NCI-H1105 treated with DMSO at 0.1 percent for 48 hours (cell line): ENCODE measurements at regions not wholly inside any gene's neighbourhood (a gene's known extent, or its start where the extent isn't known, plus 50 kb on each side); places are given as distances from the start of the nearest gene placed in this dataset.

Source experiments
- DNase-seq: peaks from one replicate; lab custom pipeline; 2025; lab: John Stamatoyannopoulos, UW

DNA sequence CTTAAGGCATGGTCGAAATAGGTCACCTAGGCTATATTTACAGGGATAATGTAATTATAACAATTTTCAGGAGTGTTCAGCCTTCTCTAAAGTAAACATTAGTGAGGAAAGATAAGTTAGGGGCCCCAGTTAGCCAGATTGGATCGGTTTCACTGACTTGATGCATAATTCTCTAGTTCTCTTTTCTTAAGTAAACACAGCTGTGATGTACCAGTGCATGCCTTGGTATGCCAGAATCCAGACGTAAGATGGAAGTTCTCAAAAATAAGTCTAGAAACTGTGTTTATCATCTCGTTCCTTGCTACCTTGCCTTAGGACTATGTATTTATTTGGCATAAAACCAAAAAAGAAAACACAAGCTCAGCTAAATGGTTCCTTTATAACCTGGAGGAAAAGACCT, 442.2 kb upstream of the CLINT1 start:
- DNase-seq, result no peak

DNA sequence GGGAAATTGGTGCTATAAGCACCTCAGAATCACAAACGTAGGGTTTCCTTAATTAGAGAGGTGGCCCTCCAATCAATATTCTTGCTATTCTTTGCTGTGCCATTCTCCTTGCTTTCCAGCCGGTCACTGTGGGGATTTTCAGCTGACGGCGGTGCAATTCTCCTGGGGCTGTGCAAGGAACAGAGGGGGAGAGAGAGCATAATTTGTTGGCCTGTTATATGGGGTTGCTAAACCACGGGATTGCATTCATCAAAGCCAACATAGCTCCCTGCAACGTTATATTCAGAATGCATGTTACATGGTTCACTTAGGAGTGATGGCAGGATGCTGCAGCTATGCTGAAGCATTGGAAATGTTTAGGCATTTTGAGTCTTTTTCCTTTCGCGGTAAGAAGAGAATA, 441.3 kb upstream of the CLINT1 start:
- no peak for DNase-seq

DNA sequence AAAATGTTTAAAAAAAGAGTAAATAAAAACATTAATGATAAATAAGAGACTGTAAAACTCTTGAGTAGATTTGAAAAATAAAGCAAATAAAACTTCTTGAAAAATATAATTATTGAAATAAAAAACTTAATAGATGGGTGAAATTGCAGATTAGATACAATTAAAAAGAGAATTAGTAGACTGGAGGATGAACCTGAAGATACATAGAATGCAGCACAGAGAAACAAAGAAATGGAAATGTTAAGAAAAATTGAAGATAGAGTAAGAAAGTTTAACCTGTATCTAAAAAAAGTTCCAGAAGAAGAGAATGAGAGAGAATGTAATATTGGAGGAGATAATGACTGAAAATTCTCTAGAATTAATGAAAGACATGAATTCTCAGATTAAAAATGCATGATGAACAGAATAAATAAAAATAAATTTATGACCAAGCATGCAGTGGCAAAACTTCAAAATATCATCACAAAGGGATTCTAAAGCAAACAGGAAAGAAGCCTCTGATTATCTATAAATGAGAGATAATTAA, 438.1 kb upstream of the CLINT1 start:
- DNase-seq, result no peak

DNA sequence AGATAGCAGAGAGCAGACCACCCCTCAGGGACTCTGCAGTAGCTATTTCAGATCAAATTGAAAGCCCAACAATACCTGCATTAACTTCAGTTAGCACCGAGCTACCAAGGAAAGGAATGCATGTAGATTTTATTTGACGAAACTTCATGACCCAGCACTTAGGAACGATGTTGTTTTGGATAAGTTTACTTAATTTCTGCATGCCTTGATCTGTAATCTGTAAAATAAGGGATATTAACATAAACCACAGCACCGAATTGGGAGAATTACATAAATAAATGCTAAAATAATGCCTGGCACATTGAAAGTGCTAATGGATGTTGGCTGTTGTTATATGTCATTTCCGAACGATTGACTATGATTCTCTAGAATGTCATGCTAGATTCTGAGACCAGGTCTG, 435.8 kb upstream of the CLINT1 start:
- no peak for DNase-seq

DNA sequence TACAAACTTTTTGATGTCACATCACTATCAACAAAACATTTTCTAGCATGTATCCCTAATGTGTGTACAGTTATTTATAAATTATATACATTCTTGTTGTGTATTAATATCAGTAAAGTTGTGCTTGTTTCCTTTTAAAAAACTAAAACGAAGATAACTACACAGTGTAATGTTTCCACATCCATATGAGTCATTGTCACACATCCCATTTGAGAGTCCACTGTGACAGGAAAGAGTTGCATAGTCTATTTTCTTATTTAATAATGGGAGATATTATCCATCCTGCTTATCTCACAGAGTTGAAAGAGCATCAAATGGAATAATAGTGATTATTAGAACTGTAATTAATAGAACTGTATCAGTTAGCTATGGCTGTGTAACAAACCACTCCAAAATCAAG, 434.0 kb upstream of the CLINT1 start:
- DNase-seq, result no peak

DNA sequence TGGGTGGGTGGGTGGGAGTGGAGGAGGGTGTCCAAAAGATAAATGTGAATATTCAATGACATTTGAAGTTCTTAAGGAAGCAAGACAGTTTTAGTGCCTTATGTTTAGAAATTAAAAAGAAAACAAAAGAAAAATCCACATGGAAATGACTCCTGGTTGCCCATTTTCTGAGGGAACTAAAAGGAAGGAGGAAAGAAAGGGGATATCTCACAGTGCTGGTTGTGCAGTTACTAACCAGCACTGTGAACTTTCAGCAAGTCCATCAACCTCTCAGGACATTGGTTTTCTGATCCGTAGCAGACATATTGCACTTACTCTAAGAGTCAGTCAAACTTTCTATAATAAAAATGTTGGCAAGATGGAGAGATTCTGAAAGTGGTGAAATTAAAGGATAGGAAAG, 431.0 kb upstream of the CLINT1 start:
- no peak for DNase-seq

DNA sequence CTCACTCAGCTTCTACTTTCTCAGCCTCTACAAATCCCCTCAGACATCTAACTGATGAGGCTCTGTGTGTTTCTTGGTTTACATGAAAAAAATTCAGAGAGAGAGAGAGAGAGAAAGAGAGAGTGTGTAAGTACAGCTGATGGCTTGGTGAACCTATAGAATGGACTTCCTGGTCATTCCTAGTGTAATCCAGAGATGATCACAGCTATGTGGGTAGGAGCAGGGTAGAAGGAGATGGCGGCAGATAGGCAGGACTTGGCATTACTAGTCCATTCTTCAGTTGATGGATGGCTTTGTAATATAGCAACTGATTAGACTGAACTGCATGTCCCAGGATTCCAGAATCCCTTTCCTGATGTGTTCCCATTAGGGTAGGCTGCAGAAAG, 429.3 kb upstream of the CLINT1 start:
- DNase-seq, result no peak

DNA sequence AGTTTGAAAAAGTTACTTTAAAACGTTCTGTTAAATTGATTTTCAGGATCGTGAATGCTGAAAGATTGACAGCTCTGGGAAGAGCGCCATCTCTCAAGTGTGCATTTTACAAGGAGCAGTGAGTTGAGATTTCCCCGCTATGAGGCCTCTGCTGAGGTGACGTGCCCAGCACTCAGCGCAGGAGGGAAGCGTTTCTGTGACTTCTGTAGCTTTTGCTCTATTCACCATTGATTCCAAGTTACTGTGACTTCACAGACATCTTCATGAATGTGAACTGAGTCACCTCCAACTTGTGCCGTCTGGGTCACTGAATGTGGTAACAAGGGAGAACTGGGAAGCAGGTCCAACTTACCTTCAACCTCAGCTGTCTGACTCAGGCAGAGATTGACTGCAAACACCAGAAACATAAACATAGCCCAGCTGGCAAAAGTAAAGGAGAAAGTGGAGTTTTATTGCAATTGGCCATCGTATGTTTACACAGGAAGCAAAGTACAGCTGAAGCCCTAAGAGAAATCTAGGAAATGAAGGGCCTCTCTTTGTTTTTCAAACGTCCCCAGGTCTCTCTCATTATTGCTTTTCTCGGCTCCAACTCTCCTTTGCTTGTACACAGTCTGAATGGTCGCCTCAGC, 428.8 kb upstream of the CLINT1 start:
- peak; percentile 6 for DNase-seq

DNA sequence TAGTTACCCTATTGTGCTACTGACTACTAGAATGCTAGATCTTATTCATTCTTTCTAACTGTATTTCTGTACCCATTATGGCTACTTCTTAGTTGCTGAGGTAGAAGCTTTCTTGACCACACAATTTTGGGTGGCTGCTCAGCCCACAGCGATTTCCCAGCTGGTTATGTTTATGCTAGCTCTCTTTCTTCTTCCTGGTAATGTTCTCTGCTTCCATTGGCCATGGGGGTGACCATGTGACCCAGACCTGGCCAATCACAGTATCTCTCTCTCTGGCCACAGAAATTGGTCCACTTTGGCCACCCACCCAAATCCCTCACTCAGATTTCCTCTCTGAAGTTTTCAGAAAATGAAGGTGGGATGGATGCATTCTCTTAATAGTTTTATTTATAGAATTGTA, 427.9 kb upstream of the CLINT1 start:
- DNase-seq, result no peak

DNA sequence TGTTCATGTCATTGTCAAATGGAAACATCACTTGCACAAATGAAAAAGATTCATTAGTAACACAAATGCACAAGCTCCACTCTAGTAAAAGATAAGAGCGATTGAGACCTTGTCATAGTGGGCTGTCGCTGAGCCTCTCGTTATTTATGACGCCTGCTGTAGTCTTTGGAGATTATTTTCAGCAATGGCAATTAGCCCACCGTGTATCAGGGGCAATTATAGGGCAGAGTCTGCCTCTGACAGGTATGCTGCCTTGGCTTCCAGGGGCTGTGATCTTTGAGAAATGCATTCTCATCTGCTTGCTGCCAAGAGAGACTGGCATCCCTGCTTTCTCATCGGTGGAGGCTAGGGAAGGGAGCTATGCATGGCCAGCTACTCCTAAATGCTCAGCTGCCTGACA, 426.8 kb upstream of the CLINT1 start:
- DNase-seq, result peak; percentile 72

DNA sequence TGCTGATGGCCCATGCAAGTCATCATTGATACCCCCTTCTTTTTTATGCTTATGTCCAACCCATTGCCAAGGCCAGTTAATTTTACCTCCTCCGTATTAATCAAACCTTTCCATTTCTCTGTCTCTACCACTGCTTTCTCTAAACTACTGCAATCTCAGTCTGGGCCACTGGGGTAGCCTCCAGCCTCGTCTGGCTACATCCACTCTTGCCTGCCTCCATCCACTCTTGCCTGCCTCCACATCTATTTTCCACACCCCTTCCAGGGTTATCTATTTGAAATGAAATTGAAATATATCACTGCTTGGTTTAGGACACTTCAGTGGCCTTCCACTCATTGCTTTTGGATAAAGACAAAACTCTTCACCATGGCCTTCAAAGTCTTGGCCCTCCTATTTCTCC, 425.3 kb upstream of the CLINT1 start:
- no peak for DNase-seq

DNA sequence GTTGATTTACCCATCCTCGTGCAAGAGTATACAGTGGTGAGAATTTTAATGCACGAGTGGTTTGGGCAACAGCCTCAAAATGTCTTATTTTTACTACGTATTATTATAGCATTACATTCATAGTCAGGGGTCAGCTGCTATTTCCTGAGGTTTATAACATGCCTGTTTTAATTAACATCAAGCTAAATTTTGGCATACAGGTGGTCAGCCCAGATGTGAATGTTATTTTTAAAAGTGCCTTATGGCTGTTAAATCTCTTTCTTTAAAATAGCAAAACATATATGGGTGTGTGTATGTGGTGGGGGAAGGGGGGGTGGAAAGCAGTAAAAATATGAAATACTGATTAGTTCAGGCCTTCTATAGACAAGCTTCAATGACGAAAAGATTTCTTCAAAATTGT, 424.5 kb upstream of the CLINT1 start:
- no peak for DNase-seq

DNA sequence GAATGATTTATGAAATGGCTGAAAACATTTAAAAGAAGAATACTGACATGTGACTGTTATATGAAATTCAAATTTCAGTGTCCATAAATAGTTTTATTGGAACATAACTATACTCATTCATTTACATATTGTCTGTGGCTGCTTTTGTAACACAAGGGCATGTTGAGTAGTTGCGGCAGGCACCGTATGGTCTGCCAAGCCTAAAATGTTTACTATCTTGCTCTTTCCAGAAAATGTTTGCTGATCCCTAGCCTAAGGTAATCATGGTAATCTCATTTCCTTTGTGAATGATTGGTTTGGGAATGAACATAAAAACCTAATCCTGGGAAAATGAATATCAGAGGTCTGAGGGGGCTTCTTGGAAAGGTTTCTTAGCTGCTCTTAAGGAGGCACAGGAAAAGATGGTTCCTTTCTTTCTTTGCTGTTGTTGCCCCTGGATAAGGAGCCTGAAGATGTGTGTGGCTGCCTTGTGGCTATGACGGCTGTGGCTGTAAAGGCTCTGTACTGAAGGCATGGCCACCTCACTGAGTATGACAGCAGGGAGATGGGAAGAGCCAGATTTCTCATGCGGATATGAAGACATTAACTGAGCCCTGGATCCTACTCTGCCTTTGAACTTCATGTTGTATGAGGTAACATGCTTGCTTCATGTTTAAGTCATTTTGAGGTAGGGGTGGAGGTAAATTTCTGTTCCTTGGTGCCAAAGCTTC, 419.4 kb upstream of the CLINT1 start:
- no peak for DNase-seq

DNA sequence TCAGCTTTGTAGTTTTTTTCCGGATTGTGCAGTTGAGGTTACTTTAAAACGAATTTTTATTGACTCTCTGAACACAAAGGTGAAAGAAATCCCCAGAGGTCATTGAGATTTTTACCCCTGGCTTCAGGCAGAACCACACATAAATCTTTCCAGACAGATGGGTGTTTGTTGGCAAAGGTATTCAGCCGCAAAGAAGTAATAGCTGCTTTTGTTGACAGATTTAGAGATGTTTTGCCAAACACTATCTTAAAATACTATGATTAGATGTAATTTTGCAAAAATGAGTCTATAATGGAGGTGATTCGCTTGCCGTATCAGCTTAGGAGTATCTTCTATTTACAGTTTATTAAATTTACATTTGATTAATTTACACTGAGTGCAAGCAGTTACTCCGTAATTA, 418.3 kb upstream of the CLINT1 start:
- DNase-seq, result peak; percentile 68

DNA sequence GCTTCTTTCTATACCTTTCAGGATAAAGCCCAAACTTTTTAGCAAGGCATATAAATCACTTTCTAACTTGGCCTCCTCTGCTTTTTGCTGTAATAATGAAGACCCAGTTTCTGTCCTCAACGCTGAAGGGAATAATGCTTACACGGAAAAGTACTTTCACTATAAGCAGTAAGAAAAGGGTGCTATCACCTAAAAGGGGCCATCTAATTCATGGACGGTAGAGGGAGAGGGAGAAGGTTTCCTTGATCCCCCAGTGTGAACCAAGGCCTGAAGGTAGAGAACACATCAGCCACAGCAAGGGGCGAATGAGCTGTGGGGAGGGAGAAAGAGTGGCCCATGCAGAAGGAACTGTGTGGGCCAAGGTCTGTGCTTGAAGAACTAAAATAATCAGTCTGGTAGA, 417.7 kb upstream of the CLINT1 start:
- DNase-seq, result no peak

DNA sequence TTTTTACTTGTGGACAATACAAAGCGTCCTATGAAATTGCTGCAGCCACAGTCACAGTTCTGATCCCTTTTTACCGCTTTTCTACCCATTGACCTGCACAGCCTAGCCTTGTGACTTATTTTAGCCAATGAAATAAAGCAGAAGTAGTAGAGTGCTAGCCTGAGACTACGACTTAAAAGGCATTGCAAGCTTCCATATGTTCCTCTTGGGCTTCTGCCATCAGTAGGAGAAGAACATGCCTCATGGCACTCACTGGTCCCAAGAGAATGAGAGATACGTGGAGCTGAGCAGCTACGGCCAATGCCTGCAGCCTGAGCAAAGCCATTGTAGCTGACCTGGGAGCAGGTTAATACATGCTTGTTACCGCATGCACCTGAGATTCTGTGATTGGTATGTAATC, 416.6 kb upstream of the CLINT1 start:
- DNase-seq, result no peak

DNA sequence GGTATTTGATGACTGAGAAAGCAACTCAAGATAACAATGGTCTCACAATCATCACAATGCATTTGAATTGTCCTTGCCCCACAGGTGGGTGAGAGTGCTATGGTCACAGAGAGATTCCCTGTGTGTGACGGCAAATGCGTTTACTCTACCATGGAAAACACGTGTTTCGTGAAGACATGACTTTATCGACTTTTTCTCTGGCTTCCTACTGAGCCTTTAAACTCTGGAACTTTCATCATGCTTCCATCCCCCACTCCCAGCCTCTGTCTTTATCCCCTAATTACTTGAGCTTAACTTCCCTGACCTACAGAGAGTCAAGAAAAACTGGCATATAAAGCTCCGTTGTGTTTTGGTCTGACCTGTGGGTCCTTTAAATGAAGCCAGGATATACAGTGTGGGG, 414.1 kb upstream of the CLINT1 start:
- no peak for DNase-seq

DNA sequence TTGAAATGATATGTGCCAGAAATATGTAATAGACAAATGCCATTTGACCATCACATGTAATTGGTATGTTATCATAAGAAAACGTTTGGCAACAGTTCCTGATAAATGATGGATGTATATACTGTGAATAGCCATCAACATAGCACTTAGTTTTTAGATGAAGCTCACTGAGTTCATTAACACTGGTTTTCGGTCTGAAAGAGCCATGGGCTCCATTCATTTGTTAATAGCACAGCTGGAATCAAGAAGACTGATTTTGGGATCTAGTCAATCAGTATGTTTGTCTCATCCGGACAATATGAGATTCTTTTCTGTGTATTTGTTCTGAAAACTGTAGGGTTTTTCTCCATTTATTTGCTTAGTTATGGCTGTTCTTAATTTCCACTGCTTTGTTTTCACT, 413.5 kb upstream of the CLINT1 start:
- no peak for DNase-seq

DNA sequence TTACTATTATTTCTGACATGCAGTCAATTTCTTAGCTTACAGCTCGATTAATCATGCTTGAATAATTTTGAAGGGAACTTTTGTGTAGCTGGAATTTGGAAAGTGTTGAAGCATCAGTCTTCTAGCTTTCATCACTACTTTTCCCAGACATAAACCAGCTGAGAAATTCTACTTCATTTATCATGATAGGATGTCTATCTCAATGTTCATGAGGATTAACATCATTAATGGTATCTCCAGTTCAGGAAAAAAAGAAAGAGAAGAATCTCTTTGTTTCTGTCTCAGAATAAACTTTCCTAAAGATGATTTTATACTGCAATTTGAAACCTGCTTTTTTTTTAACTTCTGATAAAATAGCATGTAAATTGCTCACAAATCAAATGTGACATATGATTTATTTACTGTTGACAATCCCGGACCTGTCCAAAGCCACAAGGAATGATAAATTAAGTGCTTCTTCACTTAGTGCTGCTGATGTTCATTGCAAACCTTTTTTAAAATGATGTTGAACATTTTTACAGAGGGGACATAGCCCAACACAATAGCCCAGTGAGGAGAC, 412.1 kb upstream of the CLINT1 start:
- DNase-seq, result no peak

DNA sequence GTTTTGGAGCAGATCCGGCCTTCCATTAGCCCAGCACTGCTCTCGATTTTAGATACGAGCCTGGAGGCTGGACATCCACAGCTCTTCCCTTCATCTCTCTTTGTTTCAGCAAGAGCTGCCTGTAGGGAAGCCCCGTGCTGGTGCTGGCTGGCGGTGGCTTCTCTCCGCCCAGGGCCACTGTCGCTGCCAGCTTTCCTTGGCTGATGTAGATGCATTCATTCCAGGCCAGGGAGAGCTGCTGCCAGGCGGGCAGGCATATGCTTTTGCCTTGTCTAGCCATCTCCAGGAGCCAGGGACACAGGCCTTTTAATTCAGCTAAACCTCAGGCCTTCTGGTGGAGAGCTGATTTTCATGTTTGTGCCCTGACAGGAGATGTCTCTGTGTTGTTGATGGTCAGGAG, 409.3 kb upstream of the CLINT1 start:
- no peak for DNase-seq

DNA sequence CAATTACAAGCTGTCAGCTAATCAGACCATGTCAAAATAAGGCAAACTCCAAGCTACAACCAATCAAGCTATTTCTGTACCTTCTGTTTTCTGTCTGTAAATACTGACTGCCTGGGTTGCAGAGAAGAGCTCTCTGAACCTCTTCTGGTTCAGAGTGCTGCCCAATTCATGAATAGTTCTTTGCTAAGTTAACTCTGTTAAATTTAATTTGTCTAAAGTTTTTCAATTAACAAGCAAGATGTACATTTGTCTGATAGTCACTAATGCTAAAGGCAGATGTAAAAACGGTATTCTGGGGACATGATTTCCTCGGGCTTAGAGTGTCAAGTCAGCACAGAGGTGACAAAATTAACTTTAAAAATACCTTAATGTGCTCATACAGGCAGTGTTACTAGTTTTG, 408.3 kb upstream of the CLINT1 start:
- DNase-seq, result no peak

DNA sequence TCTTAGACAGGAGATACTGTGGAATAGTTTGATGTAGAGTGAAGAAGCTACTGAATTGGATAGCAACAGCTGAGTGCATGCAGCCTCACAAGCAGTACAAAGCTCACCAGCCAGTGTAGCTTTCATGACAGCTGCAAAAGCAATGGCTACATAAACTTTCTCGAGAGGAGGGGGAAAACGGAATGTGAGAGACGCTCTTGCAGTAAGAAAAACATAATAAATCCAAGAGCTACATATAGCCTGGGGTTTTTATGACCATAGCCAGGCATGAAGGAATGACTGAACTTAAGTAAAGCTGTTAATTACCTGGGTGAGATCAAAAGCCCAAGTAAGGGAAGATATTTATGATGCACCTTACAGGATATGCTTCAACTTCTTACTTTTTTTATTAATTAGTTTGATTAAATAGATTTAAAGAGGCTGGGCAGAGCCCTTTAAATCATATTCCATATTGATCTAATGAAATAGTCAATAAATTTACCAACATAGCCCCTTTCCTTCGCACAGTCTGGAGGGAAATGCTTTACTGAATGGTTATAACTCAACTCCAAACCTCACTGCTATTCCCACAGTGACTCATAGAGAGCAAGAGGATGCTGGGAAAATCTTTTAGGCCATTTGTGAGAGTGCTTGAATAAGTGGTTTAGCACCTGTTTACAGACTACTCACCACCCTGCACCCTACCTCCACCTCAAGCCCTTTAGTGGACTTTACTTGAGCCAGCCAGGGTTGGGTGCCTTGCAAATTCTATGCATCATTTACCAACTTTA, 407.2 kb upstream of the CLINT1 start:
- no peak for DNase-seq

DNA sequence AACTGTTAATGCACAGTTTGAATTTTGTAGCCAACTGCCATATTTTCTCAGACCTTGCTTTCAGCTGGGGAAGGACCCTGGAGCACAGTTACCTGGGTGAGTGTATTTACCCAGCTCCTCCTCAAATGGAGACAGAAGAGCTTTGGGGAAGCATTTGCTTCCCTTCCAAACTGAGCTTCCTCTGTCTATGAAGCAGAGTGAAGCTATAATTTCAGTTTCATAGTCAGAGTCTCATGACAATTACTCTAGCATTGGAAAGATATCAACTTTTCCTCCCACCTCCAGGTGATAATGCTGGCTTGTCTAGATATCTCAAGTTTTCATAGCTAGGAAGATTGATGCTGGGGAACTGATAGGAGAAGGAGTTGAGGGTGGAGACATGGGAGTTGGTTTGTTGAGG, 406.4 kb upstream of the CLINT1 start:
- DNase-seq, result no peak
